HepG2 (cell line): ENCODE measurements at regions not wholly inside any gene's neighbourhood (a gene's known extent, or its start where the extent isn't known, plus 50 kb on each side); places are given as distances from the start of the nearest gene placed in this dataset.

Source experiments
- ATAC-seq: fragments of 200-7000 bp; cut with Tn5 transposase; 3 replicates; pipeline ENCODE4 v1.9.1; 2020; ENCODE audit warnings: mild to moderate bottlenecking, moderate library complexity
- BruUV-seq: library from RNA; stranded (reverse); fragments of 400-500 nt; replicated peaks from 2 replicates; lab custom pipeline; 2021; lab: Mats Ljungman, UMichigan
- CTCF ChIA-PET: fragments of 300-600 bp; formaldehyde crosslinking; extraction: SDS; loops from one replicate; lab custom pipeline; 2021; ENCODE audit warnings: low total read pairs, inconsistent platforms, low intra/inter-chr PET ratio; lab: Yijun Ruan, JAX
- POLR2A ChIA-PET: fragments of 350-600 bp; sonication (Branson Sonifier 250); formaldehyde crosslinking; loops from one replicate; lab custom pipeline; 2020; ENCODE audit warnings: antibody characterized with exemption, inconsistent platforms; lab: Yijun Ruan, JAX
- DNase-seq: peaks from one replicate; pipeline ENCODE4 v3.0.0-alpha.2; 2015; ENCODE audit warnings: low spot score
- FAIRE-seq: peaks from 3 replicates; lab custom pipeline; 2011; peaks lifted over from hg19 to GRCh38; lab: Jason Lieb, UNC
- H2AFZ ChIP-seq: one replicate; pipeline ENCODE4 v1.6.1; 2011; ENCODE audit warnings: low read length, inconsistent platforms
- H3K27ac ChIP-seq: fragments of 300-600 bp; 3 replicates; pipeline ENCODE4 v1.8.0; 2011; ENCODE audit warnings: mixed run types, mild to moderate bottlenecking, mixed read lengths, low read length, inconsistent platforms; ENCODE audit not compliant: insufficient read depth; ENCODE audit errors: extremely low read length
- H3K27me3 ChIP-seq, 2 experiments: fragments of 200-600 bp in 1 of 2; 2 replicates in 1 of 2; 3 replicates in 1 of 2; pipeline versions ENCODE4 v1.6.0 to v1.8.0; 2011; ENCODE audit warnings: low read length in 2 of 2, mild to moderate bottlenecking in 2 of 2, moderate library complexity in 2 of 2, inconsistent platforms in 1 of 2; ENCODE audit not compliant: insufficient read depth in 2 of 2, control insufficient read depth in 1 of 2
- H3K36me3 ChIP-seq, 2 experiments: fragments of 200-600 bp in 1 of 2; replicated peaks in 1 of 2; 2 replicates in 1 of 2; 3 replicates in 1 of 2; pipeline versions ENCODE4 v1.5.1 to v1.8.0; 2011; ENCODE audit warnings: low read length in 2 of 2, inconsistent platforms in 1 of 2; ENCODE audit not compliant: insufficient read depth in 2 of 2, control insufficient read depth in 1 of 2
- H3K4me1 ChIP-seq: 2 replicates; pipeline ENCODE4 v1.5.1; 2012; ENCODE audit warnings: low read length, inconsistent platforms; ENCODE audit not compliant: insufficient read depth
- H3K4me2 ChIP-seq: 2 replicates; pipeline ENCODE4 v1.6.0; 2011; ENCODE audit warnings: low read depth, low read length, inconsistent platforms
- H3K4me3 ChIP-seq, 3 experiments: fragments of 200-600 bp in 1 of 3; sonication (generic), shearing (Covaris generic) in 1 of 3; replicated peaks in 1 of 3; 2 replicates each; pipeline ENCODE4 v1.5.1; 2011 to 2016; ENCODE audit warnings: low read length in 3 of 3, inconsistent platforms in 2 of 3, low read depth in 2 of 3, mild to moderate bottlenecking in 2 of 3, control low read depth in 1 of 3, mixed read lengths in 1 of 3; ENCODE audit not compliant: insufficient read depth in 1 of 3
- H3K79me2 ChIP-seq: one replicate; pipeline ENCODE4 v1.6.1; 2011; ENCODE audit warnings: low read length, inconsistent platforms; ENCODE audit not compliant: insufficient read depth
- H3K9ac ChIP-seq: 2 replicates; pipeline ENCODE4 v1.6.0; 2011; ENCODE audit warnings: mild to moderate bottlenecking, low read depth, low read length, inconsistent platforms; ENCODE audit not compliant: insufficient read depth
- H3K9me3 ChIP-seq: 2 replicates; pipeline ENCODE4 v1.5.1; 2012; ENCODE audit warnings: mild to moderate bottlenecking, low read length
- H4K20me1 ChIP-seq: 2 replicates; pipeline ENCODE4 v1.6.0; 2011; ENCODE audit warnings: inconsistent platforms, mild to moderate bottlenecking, low read length, moderate library complexity; ENCODE audit not compliant: insufficient read depth
- AHDC1 ChIP-seq: sonication (generic); formaldehyde crosslinking; IDR thresholded peaks from 2 replicates; pipeline ENCODE4 v1.5.1; 2020; ENCODE audit warnings: mild to moderate bottlenecking, missing genetic modification reagents, borderline replicate concordance
- KLF11 ChIP-seq: IDR thresholded peaks from 2 replicates; pipeline ENCODE4 v1.6.1; 2016; ENCODE audit warnings: missing compliant biosample characterization
- MIER3 ChIP-seq: IDR thresholded peaks from 2 replicates; pipeline ENCODE4 v1.6.1; 2016; ENCODE audit warnings: missing compliant biosample characterization, borderline replicate concordance
- NFATC3 ChIP-seq: sonication (generic); formaldehyde crosslinking; IDR thresholded peaks from 2 replicates; pipeline ENCODE4 v1.5.1; 2020; ENCODE audit warnings: mild to moderate bottlenecking, missing genetic modification reagents
- PBX2 ChIP-seq: IDR thresholded peaks from 2 replicates; pipeline ENCODE4 v1.6.1; 2016; ENCODE audit warnings: control low read depth
- RBM39 ChIP-seq: fragments of 200-400 bp; formaldehyde crosslinking; IDR thresholded peaks from one replicate; pipeline ENCODE4 v1.6.1; 2018; ENCODE audit warnings: antibody characterized with exemption, mild to moderate bottlenecking, low read depth, low read length; ENCODE audit not compliant: poor library complexity, severe bottlenecking
- REXO4 ChIP-seq: sonication (generic); formaldehyde crosslinking; IDR thresholded peaks from 2 replicates; pipeline ENCODE4 v1.8.0; 2022; ENCODE audit warnings: missing genetic modification reagents, mild to moderate bottlenecking, borderline replicate concordance
- RFX3 ChIP-seq: IDR thresholded peaks from 2 replicates; pipeline ENCODE4 v1.6.1; 2016; ENCODE audit warnings: missing biosample characterization, missing genetic modification reagents
- TCF7L2 ChIP-seq: IDR thresholded peaks from 2 replicates; pipeline ENCODE4 v1.6.1; 2011; ENCODE audit warnings: mild to moderate bottlenecking, low read depth, low read length, moderate library complexity
- ZMAT3 ChIP-seq: sonication (generic); formaldehyde crosslinking; conservative IDR thresholded peaks from 2 replicates; pipeline ENCODE4 v1.7.0; 2021; ENCODE audit warnings: missing genetic modification reagents
- ZNF34 ChIP-seq: sonication (generic); formaldehyde crosslinking; IDR thresholded peaks from 2 replicates; pipeline ENCODE4 v1.4.0; 2020; ENCODE audit warnings: mild to moderate bottlenecking, missing genetic modification reagents, borderline replicate concordance
- ZNF713 ChIP-seq: sonication (generic); formaldehyde crosslinking; IDR thresholded peaks from 2 replicates; pipeline ENCODE4 v1.4.0; 2020; ENCODE audit warnings: mild to moderate bottlenecking, missing genetic modification reagents
- WGBS: methylation state at CpG from one replicate; pipeline ENCODE4 v1.1.6; 2017; ENCODE audit warnings: low lambda C conversion rate; 5-methylcytosine and 5-hydroxymethylcytosine counted together
- in situ Hi-C: cut with HindIII; loops from 2 replicates; pipeline ENCODE4 v1.10.0; 2017; ENCODE audit warnings: low pct_unique_long_range_greater_than_20kb; ENCODE audit not compliant: extremely low pct_ligation_motif_present
- intact Hi-C: fragments of 100-400 bp; cut with micrococcal nuclease; formaldehyde crosslinking; loops from one replicate; pipeline ENCODE4 v1.10.0; 2022; ENCODE audit not compliant: unreplicated experiment
- TF ChIP-seq, protein P1 (sequence below): sonication (generic); IDR thresholded peaks from 2 replicates; pipeline ENCODE4 v1.6.1; 2016; ENCODE audit warnings: low read depth, borderline replicate concordance
- TF ChIP-seq, protein P2 (sequence below): sonication (generic); formaldehyde crosslinking; IDR thresholded peaks from 2 replicates; pipeline ENCODE4 v1.5.1; 2020; ENCODE audit warnings: mild to moderate bottlenecking, missing genetic modification reagents, borderline replicate concordance

- H3K9me3 ChIP-seq = no peaks in the 10 kb centered on the region
- FAIRE-seq (no peak), ATAC-seq (no peak), DNase-seq (no peak)
- no TSS peak for BruUV-seq
- no peaks in the 10 kb centered on the region for H3K4me1 ChIP-seq
- no peak overlapping the region for H2AFZ ChIP-seq
- H3K4me3 ChIP-seq = no peak overlapping the region
- H3K9ac ChIP-seq = no peak overlapping the region
- no peaks in the 10 kb centered on the region for H3K79me2 ChIP-seq
- H3K27me3 ChIP-seq = no peaks in the 10 kb centered on the region
- intact Hi-C loops = no loop called here
- in situ Hi-C loops = no loop called here
- H3K4me2 ChIP-seq = no peak overlapping the region
- CTCF ChIA-PET = no interaction called here
- no peak for TF ChIP-seq TCF7L2
- no peak for TF ChIP-seq REXO4
- TF ChIP-seq ZMAT3 (CRISPR knock-in tag) = no peak
- TF ChIP-seq KLF11 (CRISPR knock-in tag) = no peak
- no peak for TF ChIP-seq ZNF713 (CRISPR knock-in tag)
- no peak for TF ChIP-seq RBM39
- TF ChIP-seq RFX3 (CRISPR knock-in tag) = no peak
- no peak for TF ChIP-seq MIER3 (CRISPR knock-in tag)
- TF ChIP-seq, protein P1, sequence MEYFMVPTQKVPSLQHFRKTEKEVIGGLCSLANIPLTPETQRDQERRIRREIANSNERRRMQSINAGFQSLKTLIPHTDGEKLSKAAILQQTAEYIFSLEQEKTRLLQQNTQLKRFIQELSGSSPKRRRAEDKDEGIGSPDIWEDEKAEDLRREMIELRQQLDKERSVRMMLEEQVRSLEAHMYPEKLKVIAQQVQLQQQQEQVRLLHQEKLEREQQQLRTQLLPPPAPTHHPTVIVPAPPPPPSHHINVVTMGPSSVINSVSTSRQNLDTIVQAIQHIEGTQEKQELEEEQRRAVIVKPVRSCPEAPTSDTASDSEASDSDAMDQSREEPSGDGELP = no peak
- TF ChIP-seq, protein P2, sequence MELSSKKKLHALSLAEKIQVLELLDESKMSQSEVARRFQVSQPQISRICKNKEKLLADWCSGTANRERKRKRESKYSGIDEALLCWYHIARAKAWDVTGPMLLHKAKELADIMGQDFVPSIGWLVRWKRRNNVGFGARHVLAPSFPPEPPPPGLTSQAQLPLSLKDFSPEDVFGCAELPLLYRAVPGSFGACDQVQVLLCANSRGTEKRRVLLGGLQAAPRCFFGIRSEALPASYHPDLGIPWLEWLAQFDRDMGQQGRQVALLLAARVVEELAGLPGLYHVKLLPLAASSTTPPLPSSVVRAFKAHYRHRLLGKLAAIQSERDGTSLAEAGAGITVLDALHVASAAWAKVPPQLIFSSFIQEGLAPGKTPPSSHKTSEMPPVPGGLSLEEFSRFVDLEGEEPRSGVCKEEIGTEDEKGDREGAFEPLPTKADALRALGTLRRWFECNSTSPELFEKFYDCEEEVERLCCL (CRISPR knock-in tag) = no peak
- no peak for TF ChIP-seq PBX2
- no peak for TF ChIP-seq AHDC1 (CRISPR knock-in tag)
- no peak for TF ChIP-seq NFATC3 (CRISPR knock-in tag)
- TF ChIP-seq ZNF34 (CRISPR knock-in tag) = no peak
- H3K36me3 ChIP-seq = no peaks in the 10 kb centered on the region
- H4K20me1 ChIP-seq = no peaks in the 10 kb centered on the region
- 0% methylated on average over 2 of the region's 2 CpGs for WGBS
- POLR2A ChIA-PET = no interaction called here
- H3K27ac ChIP-seq = no peak overlapping the region
These were observed 707.5 kb upstream of the FSHR start for GRCh38 chr2:49861821-49862220.
